Mesenteric fat pad (tissue), 1 donor: ENCODE measurements at regions not wholly inside any gene's neighbourhood (a gene's known extent, or its start where the extent isn't known, plus 50 kb on each side); places are given as distances from the start of the nearest gene placed in this dataset.

Experiments
- DNase-seq: peaks from one replicate; pipeline ENCODE4 v3.0.0-alpha.2; 2020; ENCODE audit warnings: low spot score
- donor health status: DM: yes; HTN: yes; CAD: no.

DNA sequence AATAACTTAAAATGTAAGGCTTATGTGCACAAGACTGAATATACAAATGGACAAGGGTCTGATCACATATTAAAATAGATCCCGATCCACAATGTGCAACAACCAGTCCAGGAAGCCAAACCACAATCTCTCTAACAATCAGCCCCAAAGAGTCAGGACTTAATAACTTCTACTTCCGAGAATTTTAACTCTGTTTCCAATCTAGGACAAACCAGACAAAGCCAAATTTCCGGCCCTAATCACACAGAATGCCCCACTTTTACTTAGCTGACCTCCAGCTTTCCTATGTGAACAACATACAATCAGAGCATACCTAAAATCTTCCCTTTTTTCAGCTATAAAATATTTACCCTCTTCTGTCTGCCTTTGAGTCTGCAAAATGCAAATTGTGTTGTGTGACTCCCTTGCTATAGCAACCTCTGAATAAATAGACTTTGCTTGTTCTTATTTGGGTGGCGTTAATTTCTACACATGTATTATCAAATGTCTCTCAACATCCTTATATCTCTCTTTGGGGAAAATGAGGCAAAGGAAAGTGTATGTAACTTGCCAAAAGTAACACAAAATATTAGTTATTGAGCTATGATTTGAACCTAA, 381.9 kb upstream of the MC4R start:
- no peak for DNase-seq

DNA sequence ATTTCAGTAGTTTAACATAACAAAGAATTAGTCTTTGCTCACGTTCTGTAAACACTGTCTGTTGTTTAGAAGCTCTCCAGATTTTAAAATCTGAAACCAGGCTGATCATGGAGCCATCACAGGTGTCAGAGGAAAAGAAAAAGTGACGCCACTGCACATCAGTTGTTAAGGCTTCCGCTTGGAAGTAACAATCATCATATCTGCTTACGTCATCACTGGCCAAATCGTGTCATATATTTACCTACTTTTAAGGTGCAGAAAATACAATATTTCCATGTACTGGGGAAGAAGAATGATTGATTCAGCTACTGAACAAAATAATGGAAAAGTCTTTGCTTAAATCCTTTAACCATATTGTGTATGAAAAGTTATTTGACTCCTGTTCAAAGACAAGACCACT, 382.6 kb upstream of the MC4R start:
- no peak for DNase-seq

DNA sequence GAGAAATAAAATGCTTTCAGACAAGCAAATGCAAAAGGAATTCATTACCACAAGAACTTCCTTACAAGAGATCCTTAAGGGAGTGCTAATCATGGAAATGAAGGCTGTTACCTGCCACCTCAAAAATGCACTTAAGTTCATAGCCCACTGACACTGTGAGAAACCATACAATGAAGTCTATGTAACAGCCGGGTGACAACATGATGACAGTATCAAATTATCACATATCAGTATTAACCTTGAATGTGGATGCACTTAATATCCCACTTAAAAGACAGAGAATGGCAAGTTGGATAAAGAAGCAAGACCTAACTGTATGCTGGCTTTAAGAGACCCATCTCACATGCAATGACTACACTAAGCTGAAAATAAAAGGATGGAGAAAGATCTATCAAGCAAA, 403.4 kb upstream of the MC4R start:
- no peak for DNase-seq

DNA sequence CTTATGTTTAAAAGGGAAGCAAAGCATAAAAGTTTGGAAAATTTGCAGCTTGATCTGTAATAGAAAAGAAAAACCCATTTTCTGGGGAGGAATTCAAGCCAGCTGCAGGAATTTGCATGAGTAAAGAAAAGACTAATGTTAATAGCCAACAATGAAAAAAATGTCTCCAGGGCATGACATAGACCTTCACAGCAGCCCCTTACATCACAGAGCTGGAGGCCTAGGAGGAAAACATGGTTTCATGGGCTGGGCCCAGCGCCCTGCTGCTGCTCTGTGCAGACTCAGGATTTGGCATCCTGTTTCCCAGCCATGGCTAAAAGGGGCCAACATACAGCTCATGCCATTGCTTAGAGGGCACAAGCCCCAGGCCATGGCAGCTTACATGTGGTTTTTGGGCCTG, 411.6 kb upstream of the MC4R start:
- no peak for DNase-seq

DNA sequence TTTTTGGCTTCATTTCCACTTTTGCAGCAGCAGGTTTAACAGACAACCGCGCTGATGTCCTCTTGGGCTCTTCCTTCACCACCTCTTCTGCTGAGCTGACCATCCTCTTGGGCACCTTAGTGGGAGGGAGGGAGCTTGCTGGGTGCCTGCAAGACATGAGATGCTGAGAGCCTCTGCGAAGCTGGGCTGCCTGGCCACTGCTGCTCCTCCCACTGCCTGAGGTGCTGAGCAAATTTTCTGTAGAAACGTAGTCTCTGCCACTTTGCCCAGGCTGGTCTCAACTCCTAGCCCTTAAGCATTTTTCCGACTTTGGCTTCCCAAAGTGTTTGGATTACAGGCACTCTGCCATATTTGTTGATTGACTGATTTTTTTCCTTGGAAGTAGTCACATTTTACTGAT, 422.2 kb upstream of the MC4R start:
- DNase-seq, result no peak

DNA sequence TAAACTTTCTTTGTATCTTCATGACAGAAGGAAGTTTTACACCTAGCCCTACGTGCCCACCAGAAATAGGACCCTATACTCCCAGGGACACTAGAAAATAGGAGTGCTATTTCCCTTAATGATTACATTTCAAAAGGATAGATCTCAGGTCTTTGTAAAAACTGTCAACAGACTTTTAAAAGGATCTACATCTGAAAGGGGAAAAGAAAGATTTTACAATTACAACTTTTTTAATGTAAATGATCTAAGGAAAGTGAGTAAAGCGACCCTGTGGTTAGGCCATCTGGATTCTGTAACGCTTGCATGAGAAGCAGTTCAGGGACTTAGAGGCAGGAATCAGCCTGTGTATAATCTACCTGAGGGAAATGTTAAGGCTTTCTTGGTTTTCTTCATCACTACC, 431.8 kb upstream of the MC4R start:
- DNase-seq, result no peak

DNA sequence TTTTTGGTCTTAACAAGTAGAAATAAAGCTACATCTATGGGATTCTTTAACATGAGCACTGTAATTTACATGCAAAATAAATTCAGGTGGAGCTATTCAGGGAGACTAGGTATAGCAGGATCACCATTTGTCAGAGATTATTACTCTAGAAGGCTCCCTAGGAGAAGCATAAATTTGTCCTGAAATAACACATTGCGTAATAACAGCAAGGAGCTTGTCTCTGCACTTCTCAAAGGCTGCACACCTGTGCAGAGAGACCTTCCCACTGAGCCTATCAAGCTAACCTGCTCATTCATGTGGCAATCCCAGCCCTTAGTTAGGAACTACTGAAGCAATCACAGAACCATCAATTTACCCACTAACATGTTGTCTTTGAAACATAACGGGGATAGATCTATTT, 437.4 kb upstream of the MC4R start:
- no peak for DNase-seq

DNA sequence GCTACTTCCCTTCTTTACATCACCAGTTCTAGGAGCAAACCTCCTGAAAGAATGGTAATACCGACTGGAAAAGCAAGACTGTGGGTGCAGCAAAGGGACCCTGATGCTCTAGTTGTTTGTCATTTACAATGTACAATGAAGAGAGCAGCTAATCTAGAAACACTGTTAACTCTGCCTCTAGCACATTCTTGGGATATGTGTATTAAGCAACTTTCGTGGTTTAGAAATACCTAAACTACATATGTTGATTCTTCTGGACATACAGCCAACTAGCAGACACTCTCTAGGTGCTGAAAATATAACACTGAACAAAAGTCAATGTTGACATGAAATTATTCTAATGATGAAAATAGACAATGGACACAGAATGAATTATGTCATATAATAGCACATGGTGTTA, 440.3 kb upstream of the MC4R start:
- DNase-seq, result no peak

DNA sequence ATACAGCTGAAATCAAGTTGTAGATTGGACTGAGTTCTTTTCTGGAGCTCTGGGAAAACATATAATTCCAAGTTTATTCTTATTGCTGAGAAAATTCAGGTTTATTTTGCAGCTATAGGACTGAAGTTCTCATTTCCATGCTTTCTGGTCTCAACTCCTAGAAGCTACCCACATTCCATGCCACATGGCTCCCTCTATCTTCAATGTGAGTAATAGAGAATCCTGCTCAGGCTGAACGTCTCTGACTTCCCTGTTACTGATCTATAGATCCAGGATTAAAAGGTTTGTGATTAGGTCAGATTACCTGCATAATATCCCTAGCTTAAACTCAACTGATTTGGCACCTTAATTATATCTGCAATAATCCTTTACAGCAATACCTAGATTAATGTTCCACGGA, 453.8 kb upstream of the MC4R start:
- no peak for DNase-seq

DNA sequence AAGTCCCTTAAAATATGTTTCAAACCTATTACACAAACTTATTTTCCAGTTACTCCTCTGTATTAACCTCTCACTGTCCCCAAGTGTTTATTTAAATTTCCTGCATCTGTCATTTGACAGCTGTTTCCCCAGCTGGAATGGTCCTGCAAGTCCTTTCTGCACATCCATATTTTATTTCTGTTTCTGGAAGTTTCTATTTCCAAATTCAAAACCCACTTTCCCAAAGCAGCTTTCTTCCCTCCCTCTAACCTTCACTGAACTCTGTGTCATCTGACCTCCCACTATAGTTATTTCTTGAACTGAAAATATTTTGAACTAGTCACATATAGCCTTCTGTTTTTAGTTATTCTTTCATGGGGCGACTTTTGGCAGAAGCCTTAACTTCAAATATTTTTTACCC, 459.4 kb upstream of the MC4R start:
- DNase-seq, result no peak

DNA sequence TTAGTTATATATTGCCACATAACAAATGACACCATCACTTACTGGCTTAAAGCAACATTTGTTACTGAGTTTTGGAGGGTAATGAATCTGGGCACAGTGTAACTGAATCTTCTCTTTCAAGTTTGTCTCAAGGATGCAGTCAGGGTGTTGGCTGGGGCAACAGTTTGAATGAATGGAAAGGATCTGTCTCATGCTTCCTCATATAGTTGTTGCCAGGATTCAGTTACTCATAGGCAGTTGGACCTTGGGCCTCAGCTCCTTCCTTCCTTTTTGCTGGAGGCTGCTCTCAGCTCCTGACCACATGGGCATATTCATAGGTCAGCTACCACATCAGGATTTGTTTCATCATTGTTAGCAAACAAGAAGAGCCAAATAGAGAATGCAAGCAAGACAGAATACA, 466.1 kb upstream of the MC4R start:
- no peak for DNase-seq

DNA sequence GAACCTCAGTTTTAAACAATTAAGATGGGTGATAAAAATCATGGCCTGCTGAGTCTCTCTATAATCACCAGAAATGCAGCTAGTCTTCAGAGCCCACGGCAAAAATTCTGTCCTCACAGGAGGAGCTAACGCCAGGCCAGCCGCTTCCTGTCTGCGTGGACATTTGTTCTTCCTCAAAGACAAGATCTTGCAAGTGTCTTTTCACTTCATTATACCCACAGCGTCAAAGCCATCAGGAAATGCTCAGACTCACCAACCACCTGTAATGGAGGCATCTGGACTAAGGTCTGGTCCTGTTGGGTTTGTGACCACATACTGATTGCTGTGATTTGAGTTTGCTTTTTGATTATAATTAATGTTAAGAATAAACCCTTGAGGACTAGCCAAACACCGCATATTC, 473.8 kb upstream of the MC4R start:
- DNase-seq, result no peak

DNA sequence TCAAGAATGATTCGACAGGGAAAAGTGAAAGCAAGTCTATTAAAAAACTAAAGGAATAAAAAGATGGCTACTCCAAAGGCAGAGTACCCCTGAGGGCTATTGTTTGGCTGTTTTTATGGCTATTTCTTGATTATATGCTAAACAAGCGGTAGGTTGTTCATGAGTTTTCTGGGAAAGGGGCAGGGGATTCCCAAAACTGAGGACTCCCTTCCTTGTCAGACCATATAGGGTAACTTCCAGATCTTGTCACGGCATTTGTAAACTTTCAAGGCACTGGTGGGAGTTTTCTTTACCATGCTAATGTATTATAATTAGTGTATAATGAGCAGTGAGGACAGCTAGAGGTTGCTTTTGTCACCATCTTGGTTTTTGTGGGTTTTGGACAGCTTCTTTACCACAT, 474.9 kb upstream of the MC4R start:
- DNase-seq, result no peak

DNA sequence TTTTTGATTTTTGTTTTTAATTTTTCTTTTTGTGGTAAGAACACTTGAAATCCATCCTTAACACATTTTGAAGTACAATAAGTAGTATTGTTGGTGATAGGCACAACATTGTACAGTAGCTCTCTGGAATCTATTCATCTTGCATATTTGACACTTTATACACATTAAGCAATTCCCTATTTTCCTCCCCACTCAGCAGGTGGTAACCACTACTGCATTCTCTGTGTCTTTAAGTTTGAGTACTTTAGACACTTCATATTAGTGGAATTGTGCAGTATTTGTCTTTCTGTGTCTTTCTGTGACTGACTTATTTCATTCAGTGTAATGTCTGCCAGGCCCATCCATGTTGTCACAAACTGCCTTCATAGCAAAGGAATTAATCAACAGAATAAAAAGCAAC, 471.7 kb upstream of the CDH20 start:
- DNase-seq, result no peak

DNA sequence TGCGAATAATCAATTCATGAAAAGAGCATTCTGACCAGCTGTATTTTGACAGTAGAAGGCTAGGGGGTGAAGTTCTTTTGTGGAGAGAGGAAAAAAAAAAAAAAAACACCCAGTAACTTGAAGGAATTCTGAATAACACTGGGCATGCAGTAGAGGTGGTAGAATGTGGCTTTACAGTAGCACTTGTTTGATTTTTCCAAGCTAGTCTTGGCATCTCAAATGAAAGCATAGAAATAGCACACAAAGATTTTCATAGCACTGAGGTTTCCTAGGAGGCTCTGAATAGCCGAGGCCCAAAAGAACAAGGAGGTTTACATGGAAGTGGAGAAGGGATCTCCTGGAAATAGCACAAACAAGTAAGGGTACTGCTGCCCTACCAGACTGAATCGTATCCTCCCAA, 470.2 kb upstream of the CDH20 start:
- no peak for DNase-seq

DNA sequence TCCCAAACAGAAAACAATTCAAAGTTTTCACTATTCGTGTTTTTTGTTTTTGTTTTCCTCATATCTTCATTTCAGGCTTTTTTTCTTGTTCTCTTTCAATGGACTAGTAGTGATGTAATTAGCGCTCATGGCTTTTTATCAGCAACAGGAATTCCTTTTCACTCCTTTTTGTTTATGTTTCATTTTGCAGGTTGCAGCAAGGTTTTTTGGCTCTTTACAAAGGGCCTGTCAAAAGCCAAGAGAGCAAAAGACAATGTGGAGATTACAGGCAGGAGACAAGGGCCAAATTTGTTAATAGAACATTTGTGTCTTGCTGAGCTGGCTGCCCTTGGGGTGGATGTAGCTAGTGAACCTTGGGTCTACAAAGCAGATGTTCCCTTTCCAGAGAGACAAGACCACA, 467.4 kb upstream of the CDH20 start:
- DNase-seq, result no peak

DNA sequence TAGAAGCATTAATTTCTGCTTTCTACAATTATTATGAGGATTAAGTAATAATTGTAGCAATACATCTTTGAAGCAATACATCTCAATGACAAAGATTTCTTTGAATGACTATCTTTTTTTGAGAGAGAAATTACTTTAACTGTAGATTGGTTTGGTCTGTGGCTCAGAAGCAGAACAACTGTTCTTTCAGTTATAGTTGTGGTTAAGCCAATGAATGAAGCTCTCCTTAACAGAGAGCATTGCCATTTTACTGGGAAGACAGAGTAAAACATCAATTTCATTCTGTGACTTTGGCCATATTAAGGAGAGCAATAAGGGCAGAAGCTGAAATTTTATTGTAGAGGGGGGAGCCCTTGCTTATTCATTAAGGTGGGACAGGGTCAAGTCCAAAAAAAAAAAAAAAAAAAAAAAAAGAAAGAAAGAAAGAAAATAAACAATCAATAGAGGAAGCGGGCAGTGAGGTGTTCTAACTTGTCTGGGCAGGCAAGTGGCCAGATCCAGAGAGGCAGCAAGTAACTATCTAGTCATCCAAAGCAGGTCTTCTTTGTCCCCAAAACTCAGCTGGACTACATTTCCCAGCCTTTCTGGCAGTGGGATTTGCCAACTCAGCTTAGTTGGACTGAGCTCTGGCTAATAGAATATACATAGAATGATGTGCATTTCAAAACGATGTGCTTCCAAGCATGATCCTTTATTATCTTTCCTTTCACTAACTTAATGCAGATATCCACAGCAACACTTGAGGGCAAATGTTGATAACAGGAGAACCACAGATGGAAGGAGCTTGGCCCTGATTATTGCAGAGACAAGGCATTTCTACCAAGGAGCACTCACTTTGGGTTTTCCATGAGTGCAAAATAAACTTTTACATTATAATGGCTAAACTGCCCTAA, 462.7 kb upstream of the CDH20 start:
- no peak for DNase-seq

DNA sequence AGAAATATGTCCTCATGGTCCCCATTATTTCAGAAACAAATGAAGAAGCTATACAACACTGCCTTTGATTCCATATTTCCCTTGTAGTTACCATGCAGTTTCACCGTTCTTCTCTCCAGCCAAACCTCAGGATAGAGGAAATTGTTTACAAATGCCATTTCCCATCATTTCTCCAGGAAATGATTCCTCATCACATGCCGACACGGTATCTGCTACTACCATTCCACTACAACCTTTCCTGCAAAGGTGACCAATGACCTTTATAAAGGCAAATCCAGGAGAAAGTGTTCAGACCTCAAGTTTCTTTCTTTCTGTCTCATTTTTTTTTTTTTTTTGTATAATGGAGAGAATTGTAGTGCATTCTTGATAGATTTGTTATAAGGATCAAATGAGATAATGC, 460.8 kb upstream of the CDH20 start:
- DNase-seq, result no peak

DNA sequence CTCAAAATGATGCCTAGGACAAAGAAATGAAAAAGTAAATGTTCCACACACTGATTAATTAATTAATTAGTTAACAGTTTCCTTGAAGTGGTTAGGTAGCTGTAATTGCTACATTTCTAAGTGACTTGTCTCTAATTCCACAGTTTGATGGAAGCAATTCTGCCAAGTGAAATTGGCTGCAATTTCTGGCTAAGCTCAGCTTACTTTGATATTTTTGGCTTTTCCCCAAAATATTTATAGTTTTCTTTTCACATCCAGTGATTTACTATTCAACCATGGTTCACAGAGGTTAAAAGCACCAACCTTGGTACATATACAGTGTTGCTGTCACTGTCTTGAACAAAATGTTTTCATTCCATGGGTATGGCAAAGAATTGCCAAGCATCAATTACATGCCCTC, 459.5 kb upstream of the CDH20 start:
- DNase-seq, result no peak

DNA sequence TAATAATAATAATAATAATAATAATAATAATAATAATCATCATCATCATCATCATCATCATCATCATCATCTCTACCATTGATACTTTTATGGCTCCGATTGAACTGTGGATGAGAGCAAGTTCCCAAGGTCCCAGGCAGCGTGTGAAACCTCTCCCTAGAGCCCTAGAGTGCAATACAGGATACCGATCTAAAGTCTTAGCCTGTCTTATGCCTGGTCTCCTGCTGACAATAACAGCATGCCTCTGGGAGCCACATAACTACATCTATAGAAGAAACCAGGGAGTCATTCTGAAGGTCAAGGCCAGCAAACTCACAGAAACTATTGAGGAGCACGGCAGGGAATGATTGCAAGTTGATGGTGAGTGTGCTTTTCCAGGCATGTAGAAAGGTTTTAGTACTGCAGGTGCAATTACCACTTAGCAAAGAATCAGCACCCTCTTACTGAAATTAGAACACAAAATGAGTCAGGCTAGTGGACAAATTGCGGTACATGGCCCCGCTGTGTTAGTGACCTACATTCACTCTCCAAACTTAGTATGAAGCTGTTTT, 457.2 kb upstream of the CDH20 start:
- no peak for DNase-seq

DNA sequence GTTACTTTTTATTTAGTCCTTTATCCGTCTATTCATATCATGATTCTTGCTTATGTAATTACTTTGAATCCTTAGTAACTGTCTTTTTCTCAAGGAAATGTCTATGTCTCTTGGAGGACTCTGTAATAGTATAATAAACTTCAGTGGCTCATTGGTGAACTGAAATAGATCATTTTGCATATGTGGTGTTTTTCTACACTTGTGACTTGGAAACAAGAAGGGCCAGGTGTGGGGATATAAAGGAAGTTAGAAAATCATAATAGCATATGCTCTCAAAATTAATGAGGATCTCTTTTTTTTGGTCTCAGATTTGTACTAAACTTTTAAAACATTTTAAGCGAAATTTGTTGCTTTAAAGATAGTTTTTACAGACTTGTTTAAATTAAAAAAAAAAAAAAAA, 453.0 kb upstream of the CDH20 start:
- DNase-seq, result no peak

DNA sequence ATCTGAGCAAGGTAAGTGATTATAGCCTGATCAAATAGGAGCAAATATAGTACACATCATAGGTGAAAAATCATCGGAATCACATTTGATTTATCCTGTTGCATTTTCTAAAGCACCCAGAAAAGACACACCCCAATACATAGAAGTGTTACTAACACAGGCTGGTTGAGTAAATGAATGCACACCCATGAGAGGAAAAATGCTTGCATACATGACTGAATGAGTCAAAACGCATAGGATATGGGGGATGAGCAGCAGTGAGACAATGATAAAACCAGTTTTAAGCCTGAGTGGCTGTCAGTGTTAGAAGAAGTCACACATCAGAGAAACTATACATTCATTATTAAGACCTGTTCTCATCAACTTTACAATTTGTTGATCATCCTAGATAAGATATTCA, 449.6 kb upstream of the CDH20 start:
- DNase-seq, result no peak

DNA sequence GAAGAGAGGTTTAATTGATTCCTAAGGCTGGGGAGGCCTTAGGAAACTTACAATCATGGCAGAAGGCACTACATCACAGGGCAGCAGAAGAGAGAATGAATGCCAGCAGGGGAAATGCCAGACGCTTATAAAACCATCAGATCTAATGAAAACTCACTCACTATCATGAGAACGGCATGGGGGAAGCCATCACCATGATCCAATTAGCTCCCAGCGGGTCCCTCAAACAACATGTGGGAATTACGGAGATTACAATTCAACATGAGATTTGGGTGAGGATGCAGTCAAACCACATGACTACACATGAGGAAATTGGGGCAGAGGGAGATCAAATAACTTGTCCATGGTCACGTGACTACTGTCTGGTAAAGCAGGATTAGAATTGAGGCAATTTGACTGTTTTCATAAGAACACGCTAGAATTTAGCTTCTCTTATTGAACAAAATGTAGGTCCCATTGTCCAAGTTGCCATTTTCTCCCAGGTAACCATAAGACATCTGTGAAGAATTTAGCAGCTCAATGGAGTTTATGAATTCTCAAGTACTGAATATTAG, 445.1 kb upstream of the CDH20 start:
- DNase-seq, result no peak
